Cardiac muscle cell (in vitro differentiated cells and primary cell): ENCODE measurements at regions not wholly inside any gene's neighbourhood (a gene's known extent, or its start where the extent isn't known, plus 50 kb on each side); places are given as distances from the start of the nearest gene placed in this dataset.

Source experiments
- DNase-seq, 2 donors: peaks; one replicate each; pipeline versions ENCODE4 v3.0.0 to v3.0.0-alpha.2; 2010 to 2017; ENCODE audit warnings: low read depth in 1 of 2, low spot score in 1 of 2
- H3K27ac ChIP-seq: fragments of 200-600 bp; sonication (generic); 2 replicates; pipeline ENCODE4 v1.5.1; 2016
- H3K27me3 ChIP-seq: fragments of 200-600 bp; sonication (generic); 2 replicates; pipeline ENCODE4 v1.6.0; 2016; ENCODE audit warnings: control low read depth
- H3K36me3 ChIP-seq: fragments of 200-600 bp; sonication (generic); 2 replicates; pipeline ENCODE4 v1.5.1; 2016; ENCODE audit warnings: control low read depth
- H3K4me1 ChIP-seq: fragments of 200-600 bp; sonication (generic); 2 replicates; pipeline ENCODE4 v1.8.1; 2017; ENCODE audit warnings: low read depth, mild to moderate bottlenecking, mixed run types
- H3K4me3 ChIP-seq: fragments of 200-600 bp; sonication (generic); 2 replicates; pipeline ENCODE4 v1.5.1; 2016; ENCODE audit warnings: mild to moderate bottlenecking
- H3K9me3 ChIP-seq: fragments of 200-600 bp; sonication (generic); 2 replicates; pipeline ENCODE4 v1.5.1; 2017; ENCODE audit warnings: low read depth, mild to moderate bottlenecking, control low read depth
- TF ChIP-seq, protein P1 (sequence below): IDR thresholded peaks from 2 replicates; pipeline ENCODE4 v1.5.1; 2012; ENCODE audit warnings: low read depth, mild to moderate bottlenecking, low read length

DNA sequence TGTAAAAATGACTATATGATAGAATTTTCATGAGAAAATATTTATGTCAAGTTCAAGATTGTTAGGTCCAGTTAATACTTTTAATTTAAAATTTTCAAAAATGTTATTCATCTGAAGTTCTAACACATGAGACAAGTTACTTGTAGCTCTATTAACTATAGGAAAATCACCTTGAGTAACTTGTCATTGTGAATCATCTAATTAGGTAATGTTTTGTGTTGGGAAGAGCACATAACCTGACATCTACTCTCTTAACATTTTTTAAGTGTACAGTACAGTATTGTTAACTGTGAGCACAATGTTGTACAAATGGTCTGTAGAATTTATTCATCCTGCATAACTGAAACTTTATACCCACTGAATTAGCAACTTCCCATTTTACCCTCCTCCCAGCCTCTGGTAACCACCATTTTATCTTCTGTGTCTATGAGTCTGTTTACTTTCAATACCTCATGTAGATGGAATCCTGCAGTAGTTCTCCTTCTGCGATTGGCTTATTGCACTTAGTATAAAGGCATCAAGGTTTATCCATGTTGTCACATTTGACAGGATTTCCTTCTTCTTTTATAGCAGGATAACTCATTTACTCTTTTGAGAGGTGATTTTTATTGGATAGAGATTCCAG, 54.6 kb downstream of the ARL4A start:
- Histone ChIP-seq H3K4me3 (no peak overlapping the region), H3K4me1 (no peaks in the 10 kb centered on the region), H3K36me3 (no peaks in the 10 kb centered on the region), H3K27ac (no peak overlapping the region), H3K9me3 (no peaks in the 10 kb centered on the region), H3K27me3 (no peaks in the 10 kb centered on the region)
- no peak for DNase-seq
- TF ChIP-seq, protein P1, sequence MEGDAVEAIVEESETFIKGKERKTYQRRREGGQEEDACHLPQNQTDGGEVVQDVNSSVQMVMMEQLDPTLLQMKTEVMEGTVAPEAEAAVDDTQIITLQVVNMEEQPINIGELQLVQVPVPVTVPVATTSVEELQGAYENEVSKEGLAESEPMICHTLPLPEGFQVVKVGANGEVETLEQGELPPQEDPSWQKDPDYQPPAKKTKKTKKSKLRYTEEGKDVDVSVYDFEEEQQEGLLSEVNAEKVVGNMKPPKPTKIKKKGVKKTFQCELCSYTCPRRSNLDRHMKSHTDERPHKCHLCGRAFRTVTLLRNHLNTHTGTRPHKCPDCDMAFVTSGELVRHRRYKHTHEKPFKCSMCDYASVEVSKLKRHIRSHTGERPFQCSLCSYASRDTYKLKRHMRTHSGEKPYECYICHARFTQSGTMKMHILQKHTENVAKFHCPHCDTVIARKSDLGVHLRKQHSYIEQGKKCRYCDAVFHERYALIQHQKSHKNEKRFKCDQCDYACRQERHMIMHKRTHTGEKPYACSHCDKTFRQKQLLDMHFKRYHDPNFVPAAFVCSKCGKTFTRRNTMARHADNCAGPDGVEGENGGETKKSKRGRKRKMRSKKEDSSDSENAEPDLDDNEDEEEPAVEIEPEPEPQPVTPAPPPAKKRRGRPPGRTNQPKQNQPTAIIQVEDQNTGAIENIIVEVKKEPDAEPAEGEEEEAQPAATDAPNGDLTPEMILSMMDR: no peak

GRCh38 chr7:12746211-12746610, 58.8 kb downstream of the ARL4A start:
- Histone ChIP-seq H3K4me1 (no peaks in the 10 kb centered on the region), H3K27me3 (no peaks in the 10 kb centered on the region), H3K36me3 (no peaks in the 10 kb centered on the region), H3K4me3 (no peak overlapping the region), H3K9me3 (no peaks in the 10 kb centered on the region), H3K27ac (no peak overlapping the region)
- TF ChIP-seq, protein P1: no peak
- DNase-seq: no peak

- Histone ChIP-seq H3K27ac (no peak overlapping the region), H3K9me3 (no peaks in the 10 kb centered on the region), H3K36me3 (no peaks in the 10 kb centered on the region), H3K4me3 (no peak overlapping the region), H3K4me1 (no peaks in the 10 kb centered on the region), H3K27me3 (no peaks in the 10 kb centered on the region)
- TF ChIP-seq, protein P1: no peak
- no peak for DNase-seq
Measured at GRCh38 chr7:12747687-12748306, 60.4 kb downstream of the ARL4A start.

- Histone ChIP-seq H3K27ac (no peak overlapping the region), H3K27me3 (no peaks in the 10 kb centered on the region), H3K36me3 (no peaks in the 10 kb centered on the region), H3K4me3 (no peak overlapping the region), H3K4me1 (no peaks in the 10 kb centered on the region), H3K9me3 (no peaks in the 10 kb centered on the region)
- no peak for DNase-seq
- TF ChIP-seq, protein P1: no peak
Measured at GRCh38 chr7:12749069-12749468, 61.6 kb downstream of the ARL4A start.

DNA sequence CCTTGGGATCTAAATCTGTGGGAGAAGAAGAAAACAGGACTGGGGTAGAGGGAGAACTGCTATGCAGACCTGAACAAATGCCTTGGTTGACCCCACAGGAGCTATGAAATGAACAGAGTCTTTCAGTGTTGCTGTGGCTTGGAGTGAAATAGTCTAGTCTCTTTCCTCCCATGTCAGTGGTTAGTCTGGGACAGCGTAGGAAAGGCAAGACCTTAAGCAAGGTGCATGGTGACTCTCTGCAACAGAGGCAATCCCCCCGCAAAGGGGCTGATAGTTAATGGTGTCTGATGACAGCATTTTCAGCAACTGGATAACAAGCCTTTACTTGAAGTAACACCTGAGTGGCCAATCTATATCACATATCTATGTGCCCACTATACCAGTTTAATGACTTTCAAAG, 62.3 kb downstream of the ARL4A start:
- no peak overlapping the region for H3K4me3 ChIP-seq
- H3K27me3 ChIP-seq: no peaks in the 10 kb centered on the region
- no peak overlapping the region for H3K27ac ChIP-seq
- H3K4me1 ChIP-seq: no peaks in the 10 kb centered on the region
- TF ChIP-seq, protein P1: no peak
- no peaks in the 10 kb centered on the region for H3K9me3 ChIP-seq
- DNase-seq: no peak
- H3K36me3 ChIP-seq: no peaks in the 10 kb centered on the region
